IPS-NIHi7 (cell line): ENCODE measurements at regions not wholly inside any gene's neighbourhood (a gene's known extent, or its start where the extent isn't known, plus 50 kb on each side); places are given as distances from the start of the nearest gene placed in this dataset.
A peak's percentile ranks its signal among the peaks of the same experiment; 100 is the strongest.

ENCODE experiments used
- DNase-seq: peaks from one replicate; pipeline ENCODE4 v3.0.0; 2012; ENCODE audit warnings: mixed read lengths; ENCODE audit errors: extremely low spot score

DNA sequence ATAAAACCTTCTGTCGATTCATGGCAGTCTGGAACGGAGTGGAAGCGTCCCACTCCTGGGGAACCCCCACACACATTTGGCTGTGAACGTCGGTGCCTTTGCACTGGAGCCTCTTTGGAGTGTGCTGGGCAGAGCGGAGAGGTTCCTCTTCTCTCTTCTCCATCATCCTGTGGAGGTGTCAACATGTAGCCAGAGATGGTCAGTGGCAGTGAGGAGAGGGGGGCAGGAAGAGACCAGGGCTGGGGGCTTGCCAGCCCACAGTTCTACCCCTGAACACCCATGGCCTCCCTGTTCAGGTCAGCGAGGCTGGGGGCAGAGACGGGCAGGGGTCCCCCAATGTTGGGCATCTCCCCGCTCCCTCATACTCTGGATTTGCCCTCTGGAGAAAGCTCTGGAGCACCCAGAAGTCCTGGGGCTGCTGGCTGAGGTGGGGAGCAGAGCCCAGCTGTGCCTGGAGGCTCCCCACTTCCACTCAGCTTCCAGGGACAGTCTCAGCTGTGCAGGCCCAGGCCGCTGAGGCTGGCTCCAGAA lies 223.7 kb downstream of the SEC14L1 start:
- no peak for DNase-seq

GRCh38 chr17:77364941-77365583 lies 224.3 kb downstream of the SEC14L1 start:
- no peak for DNase-seq

DNA sequence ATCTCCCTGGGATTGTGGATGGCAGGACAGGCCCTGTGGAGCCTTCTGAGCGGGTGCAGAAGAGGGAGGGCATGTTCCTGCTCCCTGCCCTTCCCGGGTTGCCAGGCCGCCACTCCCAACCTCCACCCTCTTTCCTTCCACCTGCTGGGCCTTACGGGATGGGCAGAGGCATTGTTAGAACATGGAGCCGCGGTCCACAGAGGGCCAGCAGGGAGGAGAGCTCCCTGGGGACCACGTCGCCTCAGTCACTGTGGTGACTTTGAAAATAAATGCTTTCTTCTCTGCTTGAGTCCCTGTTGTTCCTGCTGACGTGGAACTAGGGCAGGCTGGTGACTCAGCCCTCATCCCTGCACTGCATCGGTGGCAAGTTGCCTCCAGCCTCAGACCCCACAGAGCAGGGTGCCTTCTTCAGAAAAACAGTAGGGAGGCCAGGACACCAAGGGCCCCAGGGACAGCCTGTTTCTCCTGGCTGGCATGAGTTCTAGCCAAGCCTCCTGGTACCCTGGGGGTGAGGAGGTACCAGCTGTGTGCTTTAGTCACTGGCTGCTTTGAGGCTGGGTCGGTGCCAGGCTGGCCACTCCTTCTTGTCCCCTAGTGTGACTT lies 224.9 kb downstream of the SEC14L1 start:
- no peak for DNase-seq

DNA sequence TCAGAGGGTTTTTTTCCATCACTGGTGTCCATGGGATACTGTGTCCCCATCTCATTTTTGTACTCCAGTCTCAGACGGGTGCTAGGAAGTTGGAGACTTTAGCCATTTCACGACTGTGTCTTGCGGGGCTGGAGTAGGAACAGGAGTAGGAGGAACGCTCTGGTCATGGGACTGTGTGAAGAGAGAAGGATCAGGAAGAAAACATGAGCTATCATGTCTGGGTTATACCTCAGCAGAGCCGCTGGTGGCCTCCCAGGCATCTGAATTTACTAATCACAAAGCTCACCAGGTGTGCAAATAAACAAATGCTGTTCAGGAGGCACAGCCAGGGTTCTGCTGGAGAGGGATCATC lies 225.4 kb downstream of the SEC14L1 start:
- DNase-seq: no peak

- no peak for DNase-seq
Measured at GRCh38 chr17:77366558-77367245, 225.9 kb downstream of the SEC14L1 start.

DNA sequence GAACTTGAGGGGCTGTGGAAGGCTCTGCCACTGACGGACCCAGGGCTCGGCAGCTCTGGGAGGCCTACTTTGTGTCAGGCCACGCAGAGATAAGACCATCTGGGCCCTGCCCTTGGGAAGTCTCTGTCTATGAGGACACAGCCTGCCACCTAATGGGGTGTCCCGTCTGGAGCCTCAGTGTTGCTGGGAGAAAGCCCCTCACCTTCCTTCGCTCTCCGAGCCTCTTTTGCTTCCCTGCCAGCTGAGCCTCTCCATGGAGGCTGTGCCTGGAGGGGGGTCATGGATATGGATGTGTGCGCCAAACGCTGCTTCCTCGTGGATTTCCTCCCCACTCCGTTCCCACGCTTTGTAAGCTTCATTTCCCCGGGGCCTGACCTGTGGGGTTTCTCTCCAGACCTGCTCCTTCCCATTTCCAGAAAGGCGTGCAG lies 228.8 kb downstream of the SEC14L1 start:
- DNase-seq: no peak

- no peak for DNase-seq
Measured at GRCh38 chr17:77370586-77370985, 229.8 kb downstream of the SEC14L1 start.

DNA sequence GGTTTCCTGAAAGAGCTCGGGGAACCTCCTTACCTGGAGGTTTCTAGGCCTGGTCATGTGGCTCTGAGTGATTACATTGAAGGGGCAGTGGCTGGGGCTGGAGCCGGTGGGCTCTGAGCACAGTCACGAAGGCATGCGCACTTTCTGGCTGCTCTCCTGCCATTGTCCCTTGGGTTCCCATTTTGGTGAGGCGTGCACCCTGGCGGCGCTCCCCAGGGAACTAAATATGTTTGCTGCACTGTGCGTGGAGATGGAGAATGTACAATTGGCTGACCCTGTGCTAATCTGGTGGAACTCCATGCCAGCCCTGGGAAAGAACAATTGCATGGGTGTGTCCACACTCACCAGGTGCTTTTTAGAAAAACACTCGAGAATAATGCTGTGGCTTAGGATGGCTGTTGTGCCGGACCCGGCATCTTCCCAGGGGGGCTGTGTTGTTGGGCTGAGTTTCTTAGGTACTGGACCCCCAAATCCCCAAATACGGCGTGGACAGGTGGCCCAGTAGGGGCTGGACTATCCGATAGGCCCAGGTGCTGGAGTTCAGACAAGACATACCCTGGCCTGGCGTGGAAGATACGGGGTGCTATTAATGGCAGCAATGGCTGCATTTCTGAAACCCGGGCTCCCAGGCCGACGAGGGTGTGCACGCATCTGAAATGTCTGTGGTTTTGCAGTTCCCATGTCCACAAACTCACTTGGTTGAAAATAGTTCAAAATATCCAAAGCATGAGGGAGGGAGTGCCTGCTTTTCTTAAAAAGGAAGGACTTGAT lies 230.5 kb downstream of the SEC14L1 start:
- no peak for DNase-seq

- no peak for DNase-seq
Measured at GRCh38 chr17:77371888-77372443, 231.2 kb downstream of the SEC14L1 start.

GRCh38 chr17:77372444-77373298 lies 231.9 kb downstream of the SEC14L1 start:
- DNase-seq: peak; percentile 85

DNA sequence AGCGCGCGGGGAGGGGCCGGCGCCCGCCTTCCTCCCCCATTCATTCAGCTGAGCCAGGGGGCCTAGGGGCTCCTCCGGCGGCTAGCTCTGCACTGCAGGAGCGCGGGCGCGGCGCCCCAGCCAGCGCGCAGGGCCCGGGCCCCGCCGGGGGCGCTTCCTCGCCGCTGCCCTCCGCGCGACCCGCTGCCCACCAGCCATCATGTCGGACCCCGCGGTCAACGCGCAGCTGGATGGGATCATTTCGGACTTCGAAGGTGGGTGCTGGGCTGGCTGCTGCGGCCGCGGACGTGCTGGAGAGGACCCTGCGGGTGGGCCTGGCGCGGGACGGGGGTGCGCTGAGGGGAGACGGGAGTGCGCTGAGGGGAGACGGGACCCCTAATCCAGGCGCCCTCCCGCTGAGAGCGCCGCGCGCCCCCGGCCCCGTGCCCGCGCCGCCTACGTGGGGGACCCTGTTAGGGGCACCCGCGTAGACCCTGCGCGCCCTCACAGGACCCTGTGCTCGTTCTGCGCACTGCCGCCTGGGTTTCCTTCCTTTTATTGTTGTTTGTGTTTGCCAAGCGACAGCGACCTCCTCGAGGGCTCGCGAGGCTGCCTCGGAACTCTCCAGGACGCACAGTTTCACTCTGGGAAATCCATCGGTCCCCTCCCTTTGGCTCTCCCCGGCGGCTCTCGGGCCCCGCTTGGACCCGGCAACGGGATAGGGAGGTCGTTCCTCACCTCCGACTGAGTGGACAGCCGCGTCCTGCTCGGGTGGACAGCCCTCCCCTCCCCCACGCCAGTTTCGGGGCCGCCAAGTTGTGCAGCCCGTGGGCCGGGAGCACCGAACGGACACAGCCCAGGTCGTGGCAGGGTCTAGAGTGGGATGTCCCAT lies 232.8 kb downstream of the SEC14L1 start:
- no peak for DNase-seq

DNA sequence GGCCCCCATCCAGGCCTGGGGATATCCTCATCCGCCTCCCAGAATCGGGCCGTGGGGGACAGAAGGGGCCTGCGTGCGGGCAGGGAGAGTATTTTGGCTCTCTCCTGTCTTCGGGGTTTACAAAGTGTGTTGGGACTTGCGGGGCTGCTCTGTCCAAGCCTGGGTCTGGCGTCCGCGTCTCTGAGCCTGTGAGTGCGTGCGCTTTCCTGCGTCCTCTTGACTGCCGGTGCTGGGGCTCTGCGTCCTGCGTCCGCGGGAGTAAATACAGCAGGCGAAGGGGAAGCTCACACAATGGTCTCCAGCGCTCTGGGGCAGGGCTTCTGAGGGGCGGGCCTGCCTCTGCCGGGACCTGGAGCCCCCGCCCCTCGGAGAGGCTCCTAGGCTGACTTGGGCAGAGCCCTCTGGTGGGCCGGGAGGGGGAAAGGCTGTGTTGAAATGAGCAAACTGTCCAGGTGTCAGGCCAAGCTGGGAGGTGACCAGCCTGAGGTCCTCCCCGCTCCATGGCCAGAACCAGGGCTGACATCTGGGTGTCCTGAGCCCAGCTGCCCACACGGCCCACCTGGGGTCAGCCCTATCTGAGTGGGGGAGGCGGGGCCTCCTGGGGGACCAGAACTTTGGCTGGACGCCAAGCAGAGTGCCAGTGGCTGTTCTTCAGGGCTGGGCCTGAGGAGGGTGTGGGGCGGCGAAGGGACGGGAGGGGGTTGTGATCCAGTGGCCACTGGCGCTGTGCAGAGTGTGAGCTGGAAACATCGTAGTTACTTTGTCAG lies 233.6 kb downstream of the SEC14L1 start:
- peak; percentile 93 for DNase-seq

DNA sequence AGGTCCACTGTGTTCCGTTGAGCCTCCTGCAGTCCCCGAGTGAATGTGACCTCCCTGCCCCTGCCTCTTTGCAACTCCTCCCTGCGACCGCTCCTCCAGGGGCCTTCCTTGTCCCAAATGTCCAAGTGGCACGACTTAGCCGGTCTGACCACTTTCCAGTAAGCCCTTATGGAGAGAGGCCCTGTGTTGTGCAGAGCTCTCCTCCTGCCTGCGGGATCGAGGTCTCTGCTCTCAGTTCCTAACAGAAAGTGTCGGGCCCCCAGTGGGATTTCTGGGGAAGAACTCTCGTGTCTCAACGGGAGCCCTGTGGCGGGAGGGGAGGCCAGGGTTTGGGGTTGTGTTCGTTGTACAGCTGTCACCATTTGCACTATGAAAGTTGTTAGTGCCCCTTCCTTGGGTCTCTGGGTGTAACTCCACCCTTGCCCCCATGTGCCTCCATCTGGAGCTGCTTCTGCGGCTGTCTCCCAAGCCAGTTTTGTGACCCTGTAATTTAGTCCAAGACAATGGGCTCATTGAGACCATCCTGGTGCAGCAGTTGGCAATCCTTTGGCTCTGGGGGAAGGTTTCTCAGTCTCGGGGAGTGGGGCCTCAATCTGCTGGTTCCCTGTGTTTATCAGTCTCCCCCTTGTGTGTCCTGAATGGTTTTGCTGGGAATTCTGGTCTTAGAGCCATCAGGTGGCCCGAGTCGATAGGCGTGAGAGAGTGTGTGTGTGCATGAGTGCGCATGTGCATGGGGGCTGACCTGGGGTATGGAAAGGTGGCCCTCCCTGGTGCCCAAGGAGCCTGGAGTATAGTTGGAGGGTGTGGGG lies 234.5 kb downstream of the SEC14L1 start:
- DNase-seq: no peak

- no peak for DNase-seq
Measured at GRCh38 chr17:77375917-77376651, 235.3 kb downstream of the SEC14L1 start.

DNA sequence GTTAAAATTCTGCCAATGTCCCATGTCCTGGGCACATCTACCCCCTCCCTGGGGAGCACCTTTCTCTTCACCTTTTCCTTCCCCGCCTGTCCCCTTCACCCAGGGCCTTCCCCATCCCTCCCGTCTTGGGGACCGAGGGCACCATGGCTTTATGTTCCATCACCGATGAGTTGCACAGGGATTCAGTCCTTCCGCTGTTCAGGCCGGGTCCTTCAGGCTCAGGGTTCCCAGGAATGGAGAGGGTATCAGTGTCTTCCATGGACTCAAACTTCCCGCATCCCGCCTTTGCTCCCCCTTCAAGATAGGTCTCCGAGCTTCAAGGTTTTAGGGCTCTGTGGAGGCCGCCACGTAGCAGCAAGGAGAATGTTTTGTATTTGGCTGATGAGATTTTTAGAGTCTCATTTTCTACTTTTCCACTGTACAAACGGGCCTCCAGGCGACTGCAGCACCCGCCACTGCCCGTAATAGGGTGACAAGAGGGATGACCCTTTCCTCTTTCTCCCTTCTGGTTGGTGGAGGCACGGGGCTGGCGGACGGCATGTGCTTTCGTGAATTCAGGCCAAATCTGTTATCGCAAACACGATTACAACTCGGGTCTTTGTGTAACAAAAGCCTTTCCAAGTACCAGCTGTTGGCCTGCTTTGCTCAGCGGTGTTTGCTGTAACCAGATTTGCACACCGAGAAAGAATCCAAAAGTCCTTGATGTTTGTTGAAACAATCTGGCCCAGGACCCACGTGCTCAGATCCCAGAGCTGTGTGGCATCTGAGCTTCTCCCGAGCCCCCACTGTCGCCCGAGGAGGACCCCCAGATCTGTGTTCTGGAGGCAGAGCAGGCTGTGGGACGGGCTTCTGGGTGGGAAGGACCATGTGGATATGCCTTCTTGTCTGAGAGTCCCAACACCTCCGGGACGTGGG lies 236.3 kb downstream of the SEC14L1 start:
- no peak for DNase-seq

- no peak for DNase-seq
Measured at GRCh38 chr17:77377710-77378235, 237.0 kb downstream of the SEC14L1 start.
